ENCODE measurements at regions not wholly inside any gene's neighbourhood (a gene's known extent, or its start where the extent isn't known, plus 50 kb on each side); places are given as distances from the start of the nearest gene placed in this dataset.

DNA sequence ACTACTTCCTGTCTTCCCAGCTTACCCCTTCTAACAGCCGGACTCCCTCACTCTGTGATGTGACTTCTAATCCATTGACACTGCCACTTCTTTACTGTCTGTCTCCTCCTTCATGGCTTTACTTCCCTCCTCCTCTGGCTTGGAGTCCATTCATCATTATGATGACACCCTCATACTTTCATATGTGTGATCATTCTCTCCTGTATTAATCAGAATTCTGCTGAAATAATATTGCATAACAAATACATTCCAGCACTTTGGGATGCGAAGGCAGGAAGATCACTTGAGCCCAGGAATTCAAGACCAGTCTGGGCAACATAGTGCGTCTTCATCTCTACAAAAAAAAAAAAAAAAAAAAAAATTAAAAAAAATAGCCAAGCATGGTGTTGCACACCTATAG, 147.9 kb upstream of the BTBD3 start:
- no peak for ATAC-seq (ENCODE audit: low FRiP score)
- DNase-seq (ENCODE audit: low spot score) = no peak
- TF ChIP-seq, protein P1, sequence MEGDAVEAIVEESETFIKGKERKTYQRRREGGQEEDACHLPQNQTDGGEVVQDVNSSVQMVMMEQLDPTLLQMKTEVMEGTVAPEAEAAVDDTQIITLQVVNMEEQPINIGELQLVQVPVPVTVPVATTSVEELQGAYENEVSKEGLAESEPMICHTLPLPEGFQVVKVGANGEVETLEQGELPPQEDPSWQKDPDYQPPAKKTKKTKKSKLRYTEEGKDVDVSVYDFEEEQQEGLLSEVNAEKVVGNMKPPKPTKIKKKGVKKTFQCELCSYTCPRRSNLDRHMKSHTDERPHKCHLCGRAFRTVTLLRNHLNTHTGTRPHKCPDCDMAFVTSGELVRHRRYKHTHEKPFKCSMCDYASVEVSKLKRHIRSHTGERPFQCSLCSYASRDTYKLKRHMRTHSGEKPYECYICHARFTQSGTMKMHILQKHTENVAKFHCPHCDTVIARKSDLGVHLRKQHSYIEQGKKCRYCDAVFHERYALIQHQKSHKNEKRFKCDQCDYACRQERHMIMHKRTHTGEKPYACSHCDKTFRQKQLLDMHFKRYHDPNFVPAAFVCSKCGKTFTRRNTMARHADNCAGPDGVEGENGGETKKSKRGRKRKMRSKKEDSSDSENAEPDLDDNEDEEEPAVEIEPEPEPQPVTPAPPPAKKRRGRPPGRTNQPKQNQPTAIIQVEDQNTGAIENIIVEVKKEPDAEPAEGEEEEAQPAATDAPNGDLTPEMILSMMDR (IDR thresholded peaks at IDR 0.05) = no peak

GRCh38 chr20:11772226-11772730, 145.4 kb upstream of the BTBD3 start:
- ATAC-seq (ENCODE audit: low FRiP score) (no peak), DNase-seq (ENCODE audit: low spot score) (no peak)
- TF ChIP-seq, protein P1 (IDR thresholded peaks at IDR 0.05) = no peak

- DNase-seq (ENCODE audit: low spot score) (no peak), ATAC-seq (ENCODE audit: low FRiP score) (no peak)
- TF ChIP-seq, protein P1 (IDR thresholded peaks at IDR 0.05) = no peak
These were observed 141.0 kb upstream of the BTBD3 start for GRCh38 chr20:11776687-11777086.

DNA sequence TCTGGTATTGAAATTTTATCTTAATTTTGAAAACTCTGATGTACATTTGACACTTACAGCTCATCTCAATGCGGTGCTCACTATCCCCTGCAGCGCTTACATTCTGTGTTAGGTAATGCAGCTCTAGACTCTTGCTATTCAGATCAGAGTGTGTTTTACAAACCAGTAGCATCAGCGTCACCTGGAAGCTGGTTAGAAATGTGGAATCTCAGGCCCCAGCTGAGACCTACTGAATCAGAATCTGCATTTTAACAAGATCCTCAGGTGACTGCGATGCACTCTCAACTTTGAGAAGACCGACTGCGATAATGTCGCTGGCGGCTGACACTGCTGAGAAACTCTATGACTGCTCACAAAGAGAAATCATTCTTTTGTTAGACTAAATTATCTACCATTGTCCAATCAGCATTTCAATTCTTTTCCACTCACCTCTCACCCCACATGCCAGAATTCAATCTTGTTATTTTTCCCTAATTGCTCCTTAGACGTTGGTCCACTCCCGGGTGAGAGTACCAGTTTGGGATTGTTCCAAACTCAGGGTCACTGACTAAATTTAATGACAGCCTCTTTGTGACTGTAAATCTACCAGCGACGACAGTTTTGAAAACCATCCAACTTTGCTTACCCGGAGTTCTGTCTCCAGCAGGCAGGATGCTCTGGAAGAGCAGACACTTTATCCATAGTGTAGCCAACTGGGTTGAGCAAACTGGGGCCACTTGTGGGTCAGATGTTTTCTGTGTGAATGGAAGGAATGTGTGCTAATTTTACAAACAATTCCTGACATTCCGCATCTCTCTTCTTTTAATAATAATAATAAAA, 140.1 kb upstream of the BTBD3 start:
- TF ChIP-seq, protein P1 (IDR thresholded peaks at IDR 0.05) = no peak
- ATAC-seq (ENCODE audit: low FRiP score) (no peak), DNase-seq (ENCODE audit: low spot score) (no peak)

DNA sequence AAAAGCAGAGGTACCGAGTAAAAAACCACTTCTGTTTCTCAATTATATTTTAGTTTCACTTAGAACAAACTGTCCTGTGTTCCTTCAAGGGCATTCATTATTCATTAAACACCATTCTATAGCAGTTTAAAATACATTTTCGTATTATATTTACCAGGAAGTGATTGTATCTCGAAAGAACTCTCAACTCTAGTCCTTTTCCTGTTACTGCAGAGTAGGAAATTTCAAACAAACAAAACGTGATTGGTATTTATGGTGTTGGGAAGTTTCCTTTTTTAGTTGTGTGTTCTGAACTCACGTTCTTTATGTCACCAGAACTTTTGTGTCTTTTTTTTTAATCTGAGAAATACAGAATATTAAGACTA, 139.5 kb upstream of the BTBD3 start:
- ATAC-seq (ENCODE audit: low FRiP score) (no peak), DNase-seq (ENCODE audit: low spot score) (no peak)
- TF ChIP-seq, protein P1 (IDR thresholded peaks at IDR 0.05) = no peak

DNA sequence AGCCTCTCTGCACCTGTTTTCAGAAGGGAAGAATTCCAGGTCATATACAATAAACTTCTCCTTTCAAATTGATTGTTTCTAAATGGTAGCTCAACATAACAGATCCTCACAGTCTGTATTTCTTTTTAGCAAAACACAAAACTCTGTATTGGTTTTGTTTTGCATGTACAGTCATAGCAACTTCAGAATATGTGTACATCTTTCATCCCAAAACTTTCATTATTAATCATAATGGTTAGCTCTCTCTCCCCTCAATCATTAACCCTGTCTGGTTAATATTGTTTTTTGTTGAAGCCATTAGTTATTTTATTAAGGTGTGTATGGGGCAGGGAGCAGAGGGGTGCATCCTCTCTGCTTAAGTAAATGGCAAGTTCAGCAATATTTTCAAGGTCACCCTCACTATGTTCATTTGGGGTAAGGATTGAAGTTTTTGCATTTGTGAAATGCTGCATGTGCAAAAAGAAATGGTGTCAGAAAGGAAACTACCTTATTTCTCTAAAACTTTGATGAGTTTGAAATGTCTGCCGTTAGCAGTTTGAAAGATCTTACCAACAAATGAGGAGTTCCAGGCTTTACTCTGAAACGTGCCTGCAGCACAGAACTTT, 136.8 kb upstream of the BTBD3 start:
- DNase-seq (ENCODE audit: low spot score) = no peak
- ATAC-seq (ENCODE audit: low FRiP score) = no peak
- TF ChIP-seq, protein P1 (IDR thresholded peaks at IDR 0.05) = no peak

All from omental fat pad (tissue), 3 donors.